ENCODE measurements at regions not wholly inside any gene's neighbourhood (a gene's known extent, or its start where the extent isn't known, plus 50 kb on each side); places are given as distances from the start of the nearest gene placed in this dataset.

DNA sequence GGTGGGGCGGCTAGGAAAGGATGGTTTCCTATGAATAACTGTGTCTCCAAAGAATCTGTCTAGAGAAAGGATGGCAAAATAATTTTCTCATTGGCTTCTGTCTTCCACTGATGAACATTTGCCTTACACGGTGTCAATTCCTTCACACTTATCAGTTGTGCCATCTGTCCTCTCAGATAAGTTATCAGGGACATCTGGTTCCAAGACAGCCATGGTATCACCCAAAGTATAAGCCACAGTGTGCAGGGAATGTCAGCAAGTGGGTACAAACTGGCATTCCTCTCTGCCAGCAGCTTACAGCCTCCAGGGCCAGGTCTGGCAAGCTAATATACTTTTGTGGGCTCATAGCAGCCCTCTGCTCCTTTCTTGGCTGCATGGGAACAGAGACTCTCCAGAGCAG, 1092.0 kb downstream of the EFNA5 start:
- ATAC-seq = no peak
- H3K27me3 ChIP-seq (ENCODE audit: insufficient read depth, low read length) = no peaks in the 10 kb centered on the region
- H3K4me3 ChIP-seq (replicated peaks in 1 of 2; ENCODE audit: low read depth in 1 of 2, low read length in 2 of 2) = no peak overlapping the region
- ChIA-PET CTCF (no interaction called here), RAD21 (ENCODE audit: low non-redundant PET in 1 of 2, low total read pairs in 2 of 2, uncharacterized antibody in 2 of 2, unreplicated experiment in 2 of 2) (no interaction called here), POLR2A (no interaction called here)
- H3K27ac ChIP-seq (ENCODE audit: low read depth, low read length) = no peak overlapping the region
- intact Hi-C loops (cut with micrococcal nuclease) = no loop called here
- H3K9ac ChIP-seq (ENCODE audit: low read length) = no peak overlapping the region
- no peaks in the 10 kb centered on the region for H3K4me1 ChIP-seq (ENCODE audit: control insufficient read depth in 1 of 2, insufficient read depth in 2 of 2, low read length in 2 of 2)
- BruUV-seq (replicated peaks) = no TSS peak
- no peaks in the 10 kb centered on the region for H3K9me3 ChIP-seq (ENCODE audit: control insufficient read depth in 1 of 2, insufficient read depth in 1 of 2, low read depth in 1 of 2, low read length in 2 of 2)
- H3K9me2 ChIP-seq (ENCODE audit: insufficient read depth) = no peaks in the 10 kb centered on the region
- no peaks in the 10 kb centered on the region for H4K20me1 ChIP-seq (ENCODE audit: insufficient read depth)
- H3K36me3 ChIP-seq (ENCODE audit: control insufficient read depth in 1 of 2, insufficient read depth in 2 of 2, low read length in 2 of 2) = no peaks in the 10 kb centered on the region
- TF ChIP-seq RAD21 (IDR thresholded peaks at IDR 0.05; ENCODE audit: low read depth) = no peak
- TF ChIP-seq MAX (IDR thresholded peaks at IDR 0.05) = no peak
- TF ChIP-seq ZFX (IDR thresholded peaks at IDR 0.05) = no peak
- no peak for TF ChIP-seq YY1 (IDR thresholded peaks at IDR 0.05; ENCODE audit: extremely low read depth, insufficient replicate concordance, low read depth, low read length)
- no peak for TF ChIP-seq REST (IDR thresholded peaks at IDR 0.05; ENCODE audit: low read depth)
- no peak for TF ChIP-seq POLR2AphosphoS5 (IDR thresholded peaks at IDR 0.05; ENCODE audit: low read depth, low read length)
- TF ChIP-seq ZNF274 (IDR thresholded peaks at IDR 0.05; ENCODE audit: low read depth, low read length) = no peak
- no peak for DNase-seq (ENCODE audit: low read depth, low spot score)
- H3K79me2 ChIP-seq (ENCODE audit: insufficient read depth, low read length) = no peaks in the 10 kb centered on the region
- no peak overlapping the region for H2AFZ ChIP-seq (ENCODE audit: low read depth, low read length, poor library complexity, severe bottlenecking)
- H3K4me2 ChIP-seq (ENCODE audit: low read length) = no peak overlapping the region

Measured in HCT116 (cell line).